TTC549 (cell line): ENCODE measurements at regions not wholly inside any gene's neighbourhood (a gene's known extent, or its start where the extent isn't known, plus 50 kb on each side); places are given as distances from the start of the nearest gene placed in this dataset.

Experiments
- FAIRE-seq: peaks from 2 replicates; lab custom pipeline; 2012; peaks lifted over from hg19 to GRCh38; lab: Jason Lieb, UNC

- no peak for FAIRE-seq
Observed at GRCh38 chr1:222948079-222948478, 133.2 kb downstream of the DISP1 start.

- FAIRE-seq, result no peak
Observed at GRCh38 chr1:222950892-222951291, 136.1 kb downstream of the DISP1 start.

GRCh38 chr1:222953585-222953984 is 138.7 kb downstream of the DISP1 start:
- peak; percentile 78 for FAIRE-seq

GRCh38 chr1:222955964-222956363 is 141.1 kb downstream of the DISP1 start:
- no peak for FAIRE-seq

- peak; percentile 46 for FAIRE-seq
Observed at GRCh38 chr1:222956601-222957000, 141.8 kb downstream of the DISP1 start.

- FAIRE-seq, result no peak
Observed at GRCh38 chr1:222967466-222968240, 152.8 kb downstream of the DISP1 start.

- no peak for FAIRE-seq
Observed at GRCh38 chr1:222970040-222970439, 155.2 kb downstream of the DISP1 start.

GRCh38 chr1:222970711-222971110 is 155.9 kb downstream of the DISP1 start:
- peak; percentile 53 for FAIRE-seq

- no peak for FAIRE-seq
Observed at GRCh38 chr1:222971146-222971545, 156.3 kb downstream of the DISP1 start.

- FAIRE-seq, result no peak
Observed at GRCh38 chr1:222973561-222973960, 158.7 kb downstream of the DISP1 start.

- no peak for FAIRE-seq
Observed at GRCh38 chr1:222974496-222974895, 159.7 kb downstream of the DISP1 start.

- FAIRE-seq, result no peak
Observed at GRCh38 chr1:222975472-222976122, 160.8 kb downstream of the DISP1 start.

GRCh38 chr1:222976453-222976852 is 161.6 kb downstream of the DISP1 start:
- no peak for FAIRE-seq

- FAIRE-seq, result peak; percentile 52
Observed at GRCh38 chr1:222977294-222977693, 162.5 kb downstream of the DISP1 start.

GRCh38 chr1:222979561-222979960 is 163.5 kb downstream of the TLR5 start:
- FAIRE-seq, result no peak

- peak; percentile 48 for FAIRE-seq
Observed at GRCh38 chr1:222987674-222988076, 155.4 kb downstream of the TLR5 start.

GRCh38 chr1:222989443-222989842 is 153.6 kb downstream of the TLR5 start:
- no peak for FAIRE-seq

GRCh38 chr1:222991177-222991576 is 151.9 kb downstream of the TLR5 start:
- no peak for FAIRE-seq

- no peak for FAIRE-seq
Observed at GRCh38 chr1:222991908-222992307, 151.1 kb downstream of the TLR5 start.

GRCh38 chr1:222994511-222995235 is 148.4 kb downstream of the TLR5 start:
- FAIRE-seq, result peak; percentile 56

GRCh38 chr1:222995236-222995580 is 147.8 kb downstream of the TLR5 start:
- FAIRE-seq, result no peak

- no peak for FAIRE-seq
Observed at GRCh38 chr1:222995620-222996309, 147.3 kb downstream of the TLR5 start.
